GM23338 (cell line): ENCODE measurements at regions not wholly inside any gene's neighbourhood (a gene's known extent, or its start where the extent isn't known, plus 50 kb on each side); places are given as distances from the start of the nearest gene placed in this dataset.

ENCODE experiments used
- ATAC-seq: fragments of 200-7000 bp; cut with Tn5 transposase; 3 replicates; pipeline ENCODE4 v1.9.1; 2020
- DNase-seq: peaks from one replicate; pipeline ENCODE4 v3.0.0-alpha.2; 2015; ENCODE audit warnings: low spot score
- H2AFZ ChIP-seq: fragments of 200-600 bp; sonication (generic); 2 replicates; pipeline ENCODE4 v1.8.0; 2016; ENCODE audit warnings: antibody characterized with exemption, mild to moderate bottlenecking, moderate library complexity
- H3F3A ChIP-seq: fragments of 200-600 bp; sonication (generic); replicated peaks from 2 replicates; pipeline ENCODE4 v1.8.0; 2017; ENCODE audit warnings: antibody characterized with exemption, mixed run types, low read depth
- H3K27ac ChIP-seq: fragments of 200-600 bp; sonication (generic); 2 replicates; pipeline ENCODE4 v1.6.1; 2016; ENCODE audit warnings: low read depth
- H3K27me3 ChIP-seq: fragments of 200-600 bp; sonication (generic); 2 replicates; pipeline ENCODE4 v1.8.0; 2016; ENCODE audit warnings: mild to moderate bottlenecking, mixed run types, moderate library complexity; ENCODE audit not compliant: insufficient read depth
- H3K36me3 ChIP-seq: fragments of 200-600 bp; sonication (generic); 2 replicates; pipeline ENCODE4 v1.8.0; 2016; ENCODE audit warnings: mild to moderate bottlenecking; ENCODE audit not compliant: insufficient read depth
- H3K4me1 ChIP-seq: fragments of 200-600 bp; sonication (generic); 2 replicates; pipeline ENCODE4 v1.8.0; 2016; ENCODE audit warnings: mild to moderate bottlenecking, moderate library complexity; ENCODE audit not compliant: insufficient read depth
- H3K4me2 ChIP-seq: fragments of 200-600 bp; sonication (generic); 2 replicates; pipeline ENCODE4 v1.7.1; 2017; ENCODE audit warnings: mixed run types
- H3K4me3 ChIP-seq: fragments of 200-600 bp; sonication (generic); 2 replicates; pipeline ENCODE4 v1.6.1; 2016; ENCODE audit warnings: mixed run types
- H3K79me2 ChIP-seq: fragments of 200-600 bp; sonication (generic); replicated peaks from 2 replicates; pipeline ENCODE4 v1.8.0; 2017; ENCODE audit warnings: mild to moderate bottlenecking; ENCODE audit not compliant: insufficient read depth
- H3K9me2 ChIP-seq: fragments of 200-600 bp; sonication (generic); 2 replicates; pipeline ENCODE4 v1.8.0; 2017; ENCODE audit not compliant: insufficient read depth
- H4K20me1 ChIP-seq: fragments of 200-600 bp; sonication (generic); replicated peaks from 2 replicates; pipeline ENCODE4 v1.8.0; 2017; ENCODE audit warnings: mild to moderate bottlenecking; ENCODE audit not compliant: insufficient read depth
- H3K27ac Mint-ChIP-seq: 2 replicates; pipeline ENCODE4 v1.8.0; 2020; ENCODE audit warnings: inconsistent platforms, mild to moderate bottlenecking, moderate library complexity, mixed read lengths
- H3K27me3 Mint-ChIP-seq: 3 replicates; pipeline ENCODE4 v1.8.0; 2022; ENCODE audit warnings: low read depth, mild to moderate bottlenecking, moderate library complexity, mixed read lengths, inconsistent platforms; ENCODE audit not compliant: insufficient read depth, poor library complexity
- H3K36me3 Mint-ChIP-seq: 3 replicates; pipeline ENCODE4 v1.8.0; 2021; ENCODE audit warnings: low read depth, mild to moderate bottlenecking, inconsistent platforms, moderate library complexity, mixed read lengths
- H3K4me1 Mint-ChIP-seq: 3 replicates; pipeline ENCODE4 v1.8.0; 2020; ENCODE audit warnings: mild to moderate bottlenecking, inconsistent platforms, mixed read lengths
- H3K4me3 Mint-ChIP-seq: 3 replicates; pipeline ENCODE4 v1.8.0; 2021; ENCODE audit warnings: moderate library complexity, mild to moderate bottlenecking, inconsistent platforms, mixed read lengths
- H3K9me3 Mint-ChIP-seq: 3 replicates; pipeline ENCODE4 v1.8.0; 2020; ENCODE audit warnings: moderate library complexity, mild to moderate bottlenecking, inconsistent platforms, mixed read lengths
- CREB1 ChIP-seq: fragments of 250-450 bp; sonication (Bioruptor Pico); IDR thresholded peaks from 2 replicates; pipeline ENCODE4 v1.5.0; 2020; ENCODE audit warnings: low read depth, mild to moderate bottlenecking, moderate library complexity
- ETS1 ChIP-seq: IDR thresholded peaks from 2 replicates; pipeline ENCODE4 v1.6.1; 2016; ENCODE audit warnings: antibody characterized with exemption
- EZH2 ChIP-seq: fragments of 200-600 bp; sonication (generic); IDR thresholded peaks from one replicate; pipeline ENCODE4 v1.8.0; 2017; ENCODE audit warnings: antibody characterized with exemption, mild to moderate bottlenecking, low read depth; ENCODE audit not compliant: unreplicated experiment
- EZH2phosphoT487 ChIP-seq: fragments of 200-600 bp; sonication (generic); IDR thresholded peaks from one replicate; pipeline ENCODE4 v1.8.1; 2018; ENCODE audit warnings: antibody characterized with exemption; ENCODE audit not compliant: unreplicated experiment
- JUNB ChIP-seq: IDR thresholded peaks from one replicate; pipeline ENCODE4 v1.6.1; 2016; ENCODE audit warnings: antibody characterized with exemption; ENCODE audit not compliant: unreplicated experiment
- NANOG ChIP-seq: IDR thresholded peaks from 2 replicates; pipeline ENCODE4 v1.6.1; 2016; ENCODE audit warnings: antibody characterized with exemption, borderline replicate concordance
- POLR2AphosphoS5 ChIP-seq: IDR thresholded peaks from 2 replicates; pipeline ENCODE4 v1.6.1; 2016; ENCODE audit warnings: antibody characterized with exemption, low read depth
- REST ChIP-seq: IDR thresholded peaks from one replicate; pipeline ENCODE4 v1.6.1; 2018; ENCODE audit warnings: antibody characterized with exemption; ENCODE audit not compliant: unreplicated experiment
- ZNF331 ChIP-seq: fragments of 250-450 bp; sonication (Bioruptor Pico); IDR thresholded peaks from 2 replicates; pipeline ENCODE4 v1.5.0; 2020; ENCODE audit warnings: low read depth, mild to moderate bottlenecking, moderate library complexity

- TF ChIP-seq REST = no peak
Observed at GRCh38 chr16:50910736-50911100, 168.8 kb downstream of the CYLD start (continued).

GRCh38 chr16:50909831-50910735 is 168.2 kb downstream of the CYLD start:
- Histone ChIP-seq H3K36me3 (no peaks in the 10 kb centered on the region), H3K27ac (no peak overlapping the region), H3K27me3 (no peaks in the 10 kb centered on the region), H3K79me2 (no peaks in the 10 kb centered on the region), H4K20me1 (no peaks in the 10 kb centered on the region), H3K4me3 (no peak overlapping the region), H3F3A (no peaks in the 10 kb centered on the region), H3K9me2 (0 out of 2 replicates have a peak, but pooled peaks cover 4% of the 10 kb centered on the region), H3K4me2 (no peak overlapping the region), H3K4me1 (no peaks in the 10 kb centered on the region), H2AFZ (peak overlapping the region; percentile 9; the same call in 1 of the 2 replicates)
- Mint-ChIP-seq H3K27ac (no peak overlapping the region), H3K36me3 (no peaks in the 10 kb centered on the region), H3K27me3 (peaks cover 11% of the 10 kb centered on the region), H3K4me1 (peaks cover 3% of the 10 kb centered on the region), H3K9me3 (no peaks in the 10 kb centered on the region; the same call in 2 of the 3 replicates), H3K4me3 (no peak overlapping the region)
- DNase-seq = no peak
- ATAC-seq = no peak
- no peak for TF ChIP-seq CREB1 (CRISPR knock-in tag)
- no peak for TF ChIP-seq ETS1
- TF ChIP-seq REST = no peak
- TF ChIP-seq ZNF331 (CRISPR knock-in tag) = no peak
- TF ChIP-seq JUNB = no peak
- TF ChIP-seq EZH2phosphoT487 = no peak
- no peak for TF ChIP-seq NANOG
- TF ChIP-seq EZH2 = no peak
- TF ChIP-seq POLR2AphosphoS5 = no peak
